ENCODE measurements at regions not wholly inside any gene's neighbourhood (a gene's known extent, or its start where the extent isn't known, plus 50 kb on each side); places are given as distances from the start of the nearest gene placed in this dataset.

DNA sequence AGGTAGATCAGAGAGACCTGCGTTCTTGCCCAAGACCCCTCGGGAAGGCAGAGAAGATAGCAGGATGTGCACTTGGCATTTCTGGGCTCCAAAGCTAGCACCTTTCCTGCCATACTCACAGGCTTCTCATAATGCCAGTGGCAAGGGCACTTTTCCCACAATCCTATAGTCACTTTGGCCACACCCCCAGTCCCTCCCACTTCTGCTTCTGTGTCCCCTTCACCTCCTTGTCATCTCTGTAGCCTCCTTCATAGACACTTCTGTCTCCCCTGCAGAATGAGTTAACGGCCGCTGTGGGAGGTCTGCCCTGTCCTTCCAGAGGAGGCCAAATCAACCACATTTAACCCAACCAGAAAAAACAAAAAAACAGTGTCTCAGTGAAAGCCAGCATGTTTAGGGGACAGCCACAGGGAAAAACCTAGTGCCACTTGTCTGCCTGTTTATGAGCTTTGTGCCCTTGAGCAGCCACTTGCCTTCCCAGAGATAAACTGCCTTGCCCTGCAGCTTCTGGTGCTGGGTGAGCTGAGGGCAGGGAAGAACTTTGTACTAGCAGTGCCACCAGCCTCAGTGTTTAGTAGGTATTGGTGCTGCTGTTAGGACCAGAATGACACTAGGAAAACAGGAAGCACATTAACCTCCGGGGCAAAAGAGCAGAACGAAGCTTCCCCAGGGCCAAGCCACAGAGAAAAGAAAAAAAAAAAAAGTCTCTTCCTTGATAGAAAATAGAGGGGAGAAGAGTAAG lies 193.0 kb upstream of the PWP1 start:
- TF ChIP-seq, protein P1, sequence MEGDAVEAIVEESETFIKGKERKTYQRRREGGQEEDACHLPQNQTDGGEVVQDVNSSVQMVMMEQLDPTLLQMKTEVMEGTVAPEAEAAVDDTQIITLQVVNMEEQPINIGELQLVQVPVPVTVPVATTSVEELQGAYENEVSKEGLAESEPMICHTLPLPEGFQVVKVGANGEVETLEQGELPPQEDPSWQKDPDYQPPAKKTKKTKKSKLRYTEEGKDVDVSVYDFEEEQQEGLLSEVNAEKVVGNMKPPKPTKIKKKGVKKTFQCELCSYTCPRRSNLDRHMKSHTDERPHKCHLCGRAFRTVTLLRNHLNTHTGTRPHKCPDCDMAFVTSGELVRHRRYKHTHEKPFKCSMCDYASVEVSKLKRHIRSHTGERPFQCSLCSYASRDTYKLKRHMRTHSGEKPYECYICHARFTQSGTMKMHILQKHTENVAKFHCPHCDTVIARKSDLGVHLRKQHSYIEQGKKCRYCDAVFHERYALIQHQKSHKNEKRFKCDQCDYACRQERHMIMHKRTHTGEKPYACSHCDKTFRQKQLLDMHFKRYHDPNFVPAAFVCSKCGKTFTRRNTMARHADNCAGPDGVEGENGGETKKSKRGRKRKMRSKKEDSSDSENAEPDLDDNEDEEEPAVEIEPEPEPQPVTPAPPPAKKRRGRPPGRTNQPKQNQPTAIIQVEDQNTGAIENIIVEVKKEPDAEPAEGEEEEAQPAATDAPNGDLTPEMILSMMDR (CRISPR knock-in tag; IDR thresholded peaks at IDR 0.05) = no peak
- TF ChIP-seq POLR2A (IDR thresholded peaks at IDR 0.05; ENCODE audit: insufficient read depth in 1 of 2, low read depth in 2 of 2, low read length in 2 of 2) = no peak
- no peak for TF ChIP-seq HNRNPLL (IDR thresholded peaks at IDR 0.05; ENCODE audit: low read depth, low read length, poor library complexity, severe bottlenecking)
- no peak for TF ChIP-seq CBFB (CRISPR knock-in tag; IDR thresholded peaks at IDR 0.05)
- TF ChIP-seq, protein P2, sequence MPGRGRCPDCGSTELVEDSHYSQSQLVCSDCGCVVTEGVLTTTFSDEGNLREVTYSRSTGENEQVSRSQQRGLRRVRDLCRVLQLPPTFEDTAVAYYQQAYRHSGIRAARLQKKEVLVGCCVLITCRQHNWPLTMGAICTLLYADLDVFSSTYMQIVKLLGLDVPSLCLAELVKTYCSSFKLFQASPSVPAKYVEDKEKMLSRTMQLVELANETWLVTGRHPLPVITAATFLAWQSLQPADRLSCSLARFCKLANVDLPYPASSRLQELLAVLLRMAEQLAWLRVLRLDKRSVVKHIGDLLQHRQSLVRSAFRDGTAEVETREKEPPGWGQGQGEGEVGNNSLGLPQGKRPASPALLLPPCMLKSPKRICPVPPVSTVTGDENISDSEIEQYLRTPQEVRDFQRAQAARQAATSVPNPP (CRISPR knock-in tag; IDR thresholded peaks at IDR 0.05) = no peak
- no peak for TF ChIP-seq ZNF746 (CRISPR knock-in tag; IDR thresholded peaks at IDR 0.05)
